Esophagus mucosa (tissue), 1 donor: ENCODE measurements at regions not wholly inside any gene's neighbourhood (a gene's known extent, or its start where the extent isn't known, plus 50 kb on each side); places are given as distances from the start of the nearest gene placed in this dataset.
"Not testable (repeated sequence)": the region's sequence is repeated elsewhere in the genome, so short reads cannot be mapped to it uniquely, and the experiment has no call there.

Experiments
- ATAC-seq: fragments of 200-7000 bp; cut with Tn5 transposase; one replicate; pipeline ENCODE4 v1.9.1; 2020
- donor health status: DM: yes; HTN: yes; CAD: no.

DNA sequence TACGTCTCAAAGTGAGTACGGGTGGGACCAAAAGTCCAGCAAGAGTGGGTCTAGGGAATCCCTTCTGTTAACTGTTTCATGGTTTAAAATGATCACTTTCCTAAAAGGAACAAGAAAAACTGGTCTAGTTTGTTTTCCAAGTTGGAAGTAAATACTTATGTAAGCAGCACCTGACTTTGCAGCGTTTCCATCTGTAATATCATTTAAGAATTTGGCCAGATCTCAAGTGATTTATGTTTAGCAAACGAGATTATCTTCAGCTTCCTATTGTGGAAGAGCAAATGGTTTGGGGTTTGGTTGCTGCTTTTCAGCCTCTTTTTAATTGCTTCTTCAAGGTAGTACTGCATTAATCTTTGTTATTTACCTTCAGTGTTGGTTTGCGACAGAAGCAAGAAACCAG lies 50.4 kb downstream of the FHIP1A start:
- peak; percentile 23 for ATAC-seq

DNA sequence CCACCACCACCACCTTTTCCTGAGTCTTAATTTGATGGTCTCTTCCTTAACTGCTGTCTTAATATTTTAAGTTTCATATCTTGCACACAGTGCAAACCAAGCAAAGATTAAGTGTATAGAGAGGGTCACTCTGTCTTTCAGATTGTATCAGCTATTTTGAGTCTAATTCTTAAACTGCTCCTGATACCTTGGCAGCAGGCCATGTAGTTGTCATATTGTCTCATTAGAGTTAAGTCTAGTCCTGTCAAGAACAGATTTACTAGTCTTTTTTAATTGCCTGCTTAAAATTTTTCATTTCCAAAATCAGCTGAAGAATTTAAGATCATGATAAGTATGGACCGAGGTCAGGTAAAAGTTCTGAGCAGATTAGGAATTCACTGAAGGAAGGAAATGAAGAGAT lies 51.5 kb downstream of the FHIP1A start:
- no peak for ATAC-seq

DNA sequence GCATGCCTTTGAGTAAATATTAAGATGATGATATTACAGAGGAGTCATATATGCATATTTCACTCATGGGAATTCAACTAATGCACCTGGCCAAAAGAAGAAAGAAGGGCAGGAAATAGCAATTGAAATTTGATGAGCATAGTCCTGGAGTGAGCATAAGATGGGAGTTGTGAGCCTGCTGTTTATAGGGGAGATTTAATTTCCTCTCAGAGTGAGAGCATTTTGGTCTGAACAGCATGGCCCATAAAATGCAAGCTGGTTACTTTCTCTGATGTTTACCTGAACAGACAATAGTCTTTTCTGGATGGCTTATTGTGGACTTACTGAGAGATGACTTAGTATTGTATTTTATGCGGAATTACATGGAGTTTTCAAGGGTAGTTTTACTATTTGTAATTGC lies 53.6 kb downstream of the FHIP1A start:
- no peak for ATAC-seq

DNA sequence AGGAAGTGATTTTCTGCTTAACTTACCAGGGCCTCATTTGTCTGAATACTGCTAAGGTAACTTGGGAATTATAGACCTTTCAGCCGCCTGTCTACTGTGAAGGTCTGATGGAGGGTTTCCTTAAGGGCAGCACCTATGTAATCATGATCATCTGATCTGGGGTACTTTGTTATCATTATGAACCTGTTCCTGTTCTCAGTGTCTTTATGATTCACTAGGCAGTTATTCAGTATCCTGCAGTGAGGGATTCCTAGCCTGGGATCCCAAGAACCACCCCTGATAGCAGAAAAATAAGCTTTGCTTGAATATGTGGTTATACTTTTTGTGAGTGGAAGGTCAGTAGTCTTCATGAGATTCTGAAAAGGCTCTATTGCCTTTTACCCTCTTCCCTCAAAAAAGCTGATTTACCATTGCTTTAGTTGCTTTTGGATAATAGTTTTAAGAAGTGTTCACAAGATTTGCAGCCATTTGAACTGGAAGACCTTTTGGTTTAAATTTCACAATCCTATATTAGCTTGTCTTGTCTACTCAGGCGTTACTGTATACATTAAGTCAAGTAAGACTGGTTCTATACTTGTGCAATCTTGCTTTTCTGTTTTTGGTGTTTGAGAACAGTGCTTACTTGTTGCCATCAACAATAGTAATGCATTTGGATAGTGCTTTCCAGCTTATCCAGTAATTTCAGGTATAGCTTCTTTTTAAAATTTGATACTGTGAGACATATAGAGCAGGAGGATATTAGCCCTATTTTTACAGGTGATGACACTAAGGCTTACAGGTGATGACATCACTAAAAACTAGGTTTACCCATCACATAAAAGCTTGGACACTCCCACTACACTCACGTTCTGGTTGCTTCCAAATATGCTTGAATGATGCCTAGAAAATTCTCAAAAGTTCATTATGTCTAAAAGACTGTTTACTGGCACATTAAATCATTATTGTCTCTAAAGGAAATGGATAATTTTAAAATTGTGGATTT lies 60.0 kb downstream of the FHIP1A start:
- ATAC-seq = peak; percentile 99

DNA sequence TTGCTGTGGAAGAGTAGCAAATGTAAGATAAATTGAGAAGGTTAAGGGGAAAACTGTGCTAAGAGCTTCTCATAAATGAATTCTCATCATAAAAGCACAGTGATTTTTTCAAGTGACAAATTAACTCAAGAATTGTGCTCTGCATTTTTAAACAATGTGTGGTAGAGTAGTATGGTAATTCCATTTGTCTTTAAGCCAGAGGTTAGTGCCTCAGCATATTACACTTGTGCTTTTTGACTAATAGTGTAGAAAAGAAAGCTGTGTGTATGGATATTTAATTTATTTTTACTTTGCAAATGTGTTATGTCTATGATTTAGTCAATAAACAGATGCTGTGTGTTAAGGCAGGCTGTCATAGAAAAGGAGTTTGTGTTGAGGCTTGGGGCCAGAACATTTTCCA lies 61.0 kb downstream of the FHIP1A start:
- ATAC-seq = no peak

DNA sequence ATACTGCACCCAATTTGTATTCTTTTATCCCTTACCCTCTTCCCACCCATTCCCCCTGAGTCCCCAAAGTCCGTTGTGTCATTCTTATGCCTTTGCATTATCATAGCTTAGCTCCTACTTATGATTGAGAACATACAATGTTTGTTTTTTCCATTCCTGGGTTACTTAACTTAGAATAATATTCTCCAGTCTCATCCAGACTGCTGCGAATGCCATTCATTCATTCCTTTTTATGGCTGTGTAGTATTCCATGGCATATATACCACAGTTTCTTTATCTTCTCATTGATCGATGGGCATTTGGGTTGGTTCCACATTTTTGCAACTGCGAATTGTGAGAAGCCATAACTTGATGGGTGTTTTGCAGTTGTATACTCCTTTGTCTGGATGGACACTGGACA lies 62.8 kb downstream of the FHIP1A start:
- no peak for ATAC-seq

DNA sequence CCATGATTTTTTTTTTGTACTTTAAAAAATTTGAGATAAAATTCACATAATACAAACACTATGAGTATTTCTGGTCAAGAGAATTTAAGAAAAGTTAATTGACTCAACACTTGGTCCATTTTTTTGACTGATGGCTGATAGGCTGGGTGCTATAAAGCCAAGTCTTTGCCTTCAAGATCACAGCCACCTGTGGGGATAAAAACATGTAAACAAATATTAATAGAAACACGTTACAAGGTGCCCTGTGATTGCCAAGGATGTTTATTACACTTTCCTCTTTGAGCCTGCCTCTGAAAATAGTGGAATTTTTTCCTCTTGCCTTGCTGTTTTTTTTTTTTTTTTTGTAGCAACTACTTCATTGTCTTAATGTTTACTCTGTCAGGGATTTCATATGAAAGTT lies 63.3 kb downstream of the FHIP1A start:
- ATAC-seq = no peak

DNA sequence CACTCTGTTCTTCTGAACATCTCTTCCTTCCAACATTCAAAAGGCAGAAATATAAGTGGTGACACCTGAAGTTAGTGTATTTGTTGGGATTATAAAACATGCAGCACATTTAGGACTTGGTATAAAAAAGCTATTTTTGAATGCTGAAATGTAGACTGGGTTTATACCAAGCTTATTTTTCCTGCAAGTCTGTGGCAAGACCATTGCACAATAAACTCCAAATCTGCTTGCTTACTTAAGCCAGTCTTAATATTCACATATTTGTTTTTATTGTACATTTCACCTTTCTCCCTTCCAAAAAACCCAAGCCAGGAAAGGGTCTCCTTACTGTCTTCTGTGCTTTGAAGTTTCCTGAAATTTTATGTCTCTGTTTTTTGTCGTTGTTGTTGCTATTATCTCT lies 63.7 kb downstream of the FHIP1A start:
- no peak for ATAC-seq

DNA sequence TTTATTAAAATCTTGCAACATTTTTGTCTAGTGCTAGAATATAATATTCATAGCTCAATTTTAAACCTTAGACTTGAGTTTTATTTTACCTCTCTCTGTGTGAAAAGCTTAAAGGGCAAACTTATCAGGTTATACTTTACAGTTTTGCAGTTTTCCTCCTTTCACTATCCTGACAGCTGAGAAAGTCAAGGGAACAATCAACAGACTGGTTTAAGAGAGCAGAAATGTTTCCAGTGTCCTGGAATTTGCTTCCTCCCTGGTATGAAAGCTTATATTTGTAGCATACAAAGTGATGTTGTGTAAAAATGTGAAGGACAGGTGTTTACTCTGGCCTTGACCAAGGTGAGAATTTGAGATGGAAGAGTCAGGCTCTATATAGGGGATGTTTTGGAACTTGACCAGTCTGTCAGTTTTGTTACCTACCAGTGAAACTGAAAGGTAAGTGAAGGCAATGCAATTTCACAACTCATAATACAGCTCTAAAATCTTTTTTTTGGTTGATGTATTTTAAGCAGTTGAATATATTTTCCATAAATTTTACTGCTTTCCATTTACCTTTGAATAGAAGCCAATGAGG lies 64.6 kb downstream of the FHIP1A start:
- ATAC-seq = no peak

DNA sequence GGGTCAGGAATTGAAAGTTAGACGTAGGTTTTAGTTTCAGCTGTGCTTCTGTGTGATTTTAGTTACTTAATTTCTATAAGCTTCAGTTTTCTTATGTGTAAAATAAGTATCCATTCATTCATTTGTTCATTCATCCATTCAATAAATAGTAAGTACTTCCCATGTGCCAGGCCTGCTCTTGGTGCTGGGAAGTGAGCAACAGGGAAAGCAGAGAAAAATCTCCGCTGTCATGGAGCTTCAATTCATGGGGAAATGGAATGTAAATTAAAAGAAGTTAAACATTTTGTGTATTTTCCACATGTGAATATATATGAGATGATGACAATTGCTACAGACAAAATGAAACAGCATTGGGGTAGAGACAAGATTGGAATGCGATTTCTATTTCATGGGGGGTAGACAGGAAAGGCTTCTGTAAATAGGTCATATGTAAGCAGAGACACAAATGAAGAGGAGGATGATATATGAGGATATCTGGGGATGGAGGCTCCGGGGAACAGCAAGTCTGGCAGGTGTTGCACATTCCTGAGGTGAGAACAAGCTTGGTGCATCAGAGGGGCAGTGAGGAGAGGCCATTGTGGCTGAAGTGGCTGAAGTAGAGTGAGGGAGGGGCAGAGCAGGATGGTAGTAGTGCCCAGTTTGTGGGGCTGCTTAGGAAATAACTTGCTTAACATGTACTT lies 66.2 kb downstream of the FHIP1A start:
- ATAC-seq = no peak

DNA sequence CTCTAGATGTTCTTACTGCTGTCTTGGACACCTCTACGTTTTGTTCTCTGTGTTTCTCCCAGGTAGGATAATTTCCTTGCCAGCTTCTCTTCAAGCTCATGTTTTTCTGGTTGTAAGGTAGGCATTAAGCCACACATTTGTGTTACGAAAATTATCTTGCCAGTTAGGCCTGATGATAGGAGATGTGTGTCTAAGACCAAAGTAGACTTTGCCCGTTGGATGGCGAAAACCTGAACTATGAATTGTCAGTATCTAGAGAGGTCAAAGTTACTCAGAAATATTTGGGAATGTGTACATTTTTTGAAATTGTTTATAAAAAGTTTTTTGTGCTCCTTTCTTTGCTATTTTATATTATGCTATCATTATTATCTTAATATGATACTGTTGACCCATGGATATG lies 72.8 kb downstream of the FHIP1A start:
- no peak for ATAC-seq

DNA sequence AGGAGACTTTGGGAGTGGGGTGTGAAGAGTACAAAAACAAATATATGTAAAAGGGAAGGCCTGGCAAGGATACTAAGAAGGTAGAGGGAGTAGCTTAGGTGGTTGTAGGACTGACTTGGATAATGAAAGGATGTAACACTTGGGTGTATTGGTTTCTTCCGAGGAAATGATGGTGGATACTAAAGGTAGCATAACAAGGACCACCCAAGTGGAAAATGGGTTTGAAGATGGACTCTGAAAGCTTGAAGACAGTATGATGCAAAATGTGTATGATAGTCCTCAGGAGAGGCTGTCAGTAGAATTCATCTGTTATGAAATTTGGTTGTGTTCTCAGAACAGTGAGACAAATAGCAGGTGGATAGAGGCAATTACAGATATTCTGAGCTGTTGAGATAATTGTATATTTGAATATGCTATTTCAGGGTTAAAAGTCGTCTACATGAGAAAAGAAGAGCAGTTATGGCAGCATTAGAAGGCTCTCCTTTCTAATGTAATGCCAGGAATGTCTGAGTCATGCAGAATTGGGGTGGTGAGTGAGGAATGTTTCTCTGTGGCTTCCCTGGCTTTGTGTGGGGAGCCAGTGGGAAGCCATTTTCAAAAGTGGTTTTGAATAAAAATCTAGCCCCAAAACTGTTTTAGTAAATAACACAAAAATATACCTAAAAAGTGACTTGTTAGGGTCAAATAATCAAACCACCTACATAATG lies 75.6 kb downstream of the FHIP1A start:
- ATAC-seq = peak; percentile 64

DNA sequence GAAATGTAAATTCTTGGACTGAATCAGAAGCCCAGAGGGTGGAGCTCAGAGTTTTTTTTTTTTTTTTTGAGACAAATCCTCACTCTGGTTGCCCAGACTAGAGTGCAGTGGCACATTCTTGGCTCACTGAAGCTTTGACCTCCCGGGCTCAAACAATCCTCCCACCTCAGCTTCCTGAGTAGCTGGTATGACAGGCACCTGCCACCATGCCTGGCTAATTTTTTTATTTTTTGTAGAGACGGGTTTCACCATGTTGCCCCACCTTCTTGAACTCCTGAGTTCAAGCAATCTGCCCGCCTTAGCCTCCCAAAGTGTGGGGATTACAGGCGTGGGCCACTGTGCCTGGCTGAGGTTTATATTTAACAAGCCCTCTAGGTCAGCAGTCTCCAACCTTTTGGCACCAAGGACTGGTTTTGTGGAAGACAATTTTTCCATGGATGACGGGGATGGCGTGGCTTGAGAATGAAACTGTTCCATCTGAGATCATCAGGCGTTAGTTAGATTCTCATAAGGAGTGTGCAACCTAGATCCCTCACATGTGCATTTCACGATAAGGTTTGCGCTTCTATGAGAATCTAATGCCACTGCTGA lies 76.7 kb downstream of the FHIP1A start:
- ATAC-seq = peak; percentile 72

DNA sequence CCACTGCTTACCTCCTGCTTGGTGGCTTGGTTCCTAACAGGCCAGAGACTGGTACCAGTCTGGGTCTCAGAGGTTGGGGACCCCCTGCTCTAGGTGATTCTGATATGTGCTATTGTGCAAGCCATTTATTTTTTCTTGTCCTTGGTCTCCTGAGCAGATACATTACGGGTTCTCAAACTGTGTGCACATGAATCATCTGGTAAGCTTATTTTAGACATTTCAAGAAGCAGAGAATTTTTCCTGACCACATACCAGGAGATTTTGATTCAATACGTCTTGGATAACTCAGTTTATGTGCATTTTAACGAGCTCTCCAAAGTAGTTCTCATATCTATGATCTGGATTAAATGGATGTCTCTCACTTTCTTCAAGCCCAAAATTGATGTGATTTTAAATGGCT lies 77.2 kb downstream of the FHIP1A start:
- ATAC-seq = peak; percentile 12

DNA sequence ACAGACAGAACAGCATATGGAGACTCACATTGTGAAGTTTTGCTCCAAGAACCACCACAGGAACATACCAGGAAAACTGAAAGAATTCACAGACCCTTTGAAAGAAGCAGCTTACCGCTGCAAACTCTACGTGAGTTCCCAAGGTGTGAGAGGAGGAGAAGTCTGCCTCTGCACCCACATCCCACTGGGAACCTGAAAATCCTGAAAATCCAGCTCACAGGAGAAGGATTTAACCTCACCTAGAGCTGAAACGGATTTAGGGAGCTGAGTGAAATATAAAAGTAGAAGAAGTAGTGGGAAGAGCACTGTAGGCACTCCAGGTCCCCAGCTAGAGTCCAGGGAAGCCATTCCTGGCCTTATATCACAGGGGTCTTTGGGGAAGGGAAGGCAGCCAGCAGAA lies 80.0 kb downstream of the FHIP1A start:
- ATAC-seq = peak; percentile 50

DNA sequence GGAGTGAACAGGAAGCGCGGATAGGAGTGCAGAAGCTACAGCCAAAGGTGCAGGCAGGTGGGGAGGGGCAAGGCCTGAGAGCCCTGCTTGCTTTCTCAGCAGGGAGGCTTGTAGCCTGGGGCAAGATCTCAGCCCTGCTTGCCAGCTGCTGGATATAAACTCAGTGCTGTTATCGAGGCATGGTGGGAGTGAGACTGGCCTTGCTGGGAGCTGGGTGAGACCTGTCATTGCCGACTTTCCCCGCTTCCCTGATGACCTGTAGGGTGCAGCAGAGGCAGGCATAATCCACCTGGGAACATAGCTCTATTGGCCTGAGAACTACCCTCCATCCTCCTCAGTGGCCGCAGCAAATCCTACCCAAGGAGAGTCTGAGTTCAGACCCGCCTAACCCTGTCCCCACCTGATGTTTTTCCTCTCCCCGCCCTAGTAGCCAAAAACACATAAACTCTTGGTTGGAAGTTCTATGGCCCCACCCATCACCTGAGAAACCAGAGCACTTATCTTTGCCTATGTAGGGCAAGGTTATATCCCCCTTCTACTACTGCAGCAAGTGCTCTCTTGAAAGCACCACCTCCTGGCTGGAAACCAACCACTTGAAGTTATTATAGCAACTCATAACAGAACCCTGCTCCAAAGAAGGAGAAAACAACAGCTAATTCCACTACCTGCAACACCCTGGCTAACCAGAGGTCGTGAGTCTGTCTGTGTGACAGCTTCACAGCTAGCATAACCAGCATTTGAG lies 80.7 kb downstream of the FHIP1A start:
- ATAC-seq = no peak

DNA sequence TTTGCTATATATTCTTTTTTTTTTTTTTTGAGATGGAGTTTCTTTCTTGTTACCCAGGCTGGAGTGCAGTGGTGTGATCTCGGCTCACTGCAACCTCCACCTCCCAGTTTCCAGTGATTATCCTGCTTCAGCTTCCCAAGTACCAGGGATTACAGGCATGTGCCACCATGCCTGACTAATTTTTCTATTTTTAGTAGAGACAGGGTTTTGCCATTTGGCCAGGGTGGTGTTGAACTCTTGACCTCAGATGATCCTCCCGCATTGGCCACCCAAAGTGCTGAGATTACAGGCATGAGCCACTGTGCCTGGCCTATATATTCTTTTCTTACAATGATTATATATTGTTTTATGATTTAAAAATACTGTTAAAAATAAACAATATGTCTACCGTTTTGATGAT lies 86.6 kb downstream of the FHIP1A start:
- ATAC-seq = not testable (repeated sequence)

DNA sequence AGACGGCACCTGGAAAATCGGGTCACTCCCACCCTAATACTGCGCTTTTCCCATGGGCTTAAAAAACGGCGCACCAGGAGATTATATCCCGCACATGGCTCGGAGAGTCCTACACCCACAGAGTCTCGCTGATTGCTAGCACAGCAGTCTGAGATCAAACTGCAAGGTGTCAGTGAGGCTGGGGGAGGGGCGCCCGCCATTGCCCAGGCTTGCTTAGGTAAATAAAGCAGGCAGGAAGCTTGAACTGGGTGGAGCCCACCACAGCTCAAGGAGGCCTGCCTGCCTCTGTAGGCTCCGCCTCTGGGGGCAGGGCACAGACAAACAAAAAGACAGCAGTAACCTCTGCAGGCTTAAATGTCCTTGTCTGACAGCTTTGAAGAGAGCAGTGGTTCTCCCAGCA lies 102.6 kb downstream of the FHIP1A start:
- not testable (repeated sequence) for ATAC-seq

DNA sequence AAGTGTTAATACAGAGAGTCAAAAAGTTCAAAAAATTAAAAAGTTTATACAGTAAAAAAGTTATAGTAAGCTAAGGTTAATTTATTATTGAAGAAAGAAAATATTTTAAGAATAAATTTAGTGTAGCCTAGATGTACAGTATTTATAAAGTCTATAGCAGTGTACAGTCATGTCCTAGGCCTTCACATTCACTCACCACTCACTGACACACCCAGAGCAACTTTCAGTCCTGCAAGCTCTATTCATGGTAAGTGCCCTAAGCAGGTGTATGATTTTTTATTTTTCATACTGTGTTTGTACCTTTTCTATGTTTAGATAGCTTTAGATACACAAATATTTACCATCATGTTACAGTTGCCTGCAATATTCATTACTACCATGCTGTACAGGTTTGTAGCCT lies 108.9 kb downstream of the FHIP1A start:
- no peak for ATAC-seq

DNA sequence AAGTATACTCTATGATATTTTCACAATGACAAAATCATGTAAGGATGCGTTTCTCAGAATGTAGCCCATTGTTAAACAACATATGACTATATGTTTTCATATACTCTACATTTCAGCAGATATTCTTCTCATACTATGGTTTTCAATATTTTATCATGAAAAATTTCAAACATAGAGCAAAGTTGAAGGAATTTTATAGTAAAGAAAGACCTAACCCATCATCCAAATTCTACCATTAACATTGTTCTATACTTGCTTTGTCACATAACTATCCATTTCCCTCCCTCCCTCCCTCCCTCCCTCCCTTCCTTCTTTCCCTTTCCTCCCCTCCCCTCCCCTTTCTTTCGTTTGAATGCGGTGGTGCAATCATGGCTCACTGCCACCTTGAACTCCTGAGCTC lies 109.4 kb downstream of the FHIP1A start:
- ATAC-seq = no peak

DNA sequence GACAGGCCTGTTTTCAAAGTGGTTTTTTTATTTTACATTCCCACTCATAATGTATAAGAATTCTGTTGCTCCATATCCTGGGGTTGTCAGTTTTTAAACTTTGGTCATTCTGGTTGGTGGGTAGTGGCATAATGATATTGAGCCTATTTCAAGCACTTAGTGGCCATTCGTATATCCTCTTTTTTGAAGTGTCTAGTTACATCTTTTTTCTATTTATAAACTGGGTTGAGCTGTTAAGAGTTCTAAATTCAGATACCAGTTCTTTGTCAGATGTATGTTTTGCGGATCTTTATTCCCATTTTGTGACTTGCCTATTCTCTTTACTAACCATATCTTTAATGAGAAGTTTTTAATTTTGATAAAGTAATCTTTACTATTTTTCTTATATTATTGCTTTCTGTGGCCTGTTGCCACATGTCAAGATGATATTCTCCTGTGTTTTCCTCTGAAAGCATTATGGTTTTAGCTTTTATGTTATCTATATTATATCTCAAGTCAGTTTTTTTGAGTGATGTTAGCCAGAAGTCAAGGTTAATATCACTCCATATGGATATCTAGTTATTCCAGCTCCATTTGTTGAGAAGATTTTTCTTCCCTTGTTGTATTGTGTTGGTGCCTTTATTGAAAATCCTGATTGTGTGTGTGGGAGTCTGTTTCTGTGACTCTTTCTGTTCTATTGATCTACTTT lies 110.9 kb downstream of the FHIP1A start:
- no peak for ATAC-seq
